ENCODE measurements at regions not wholly inside any gene's neighbourhood (a gene's known extent, or its start where the extent isn't known, plus 50 kb on each side); places are given as distances from the start of the nearest gene placed in this dataset.

GRCh38 chr7:25359471-25360059, 131.3 kb upstream of the NPVF start:
- Mint-ChIP-seq H3K4me3 (no peak overlapping the region), H3K36me3 (no peaks in the 10 kb centered on the region), H3K27ac (no peak overlapping the region), H3K9me3 (no peaks in the 10 kb centered on the region), H3K27me3 (peaks cover 20 to 22% of the 10 kb centered on the region in 2 donors), H3K4me1 (no peaks in the 10 kb centered on the region)
- DNase-seq: no peak
- ATAC-seq (replicated peaks): no peak

DNA sequence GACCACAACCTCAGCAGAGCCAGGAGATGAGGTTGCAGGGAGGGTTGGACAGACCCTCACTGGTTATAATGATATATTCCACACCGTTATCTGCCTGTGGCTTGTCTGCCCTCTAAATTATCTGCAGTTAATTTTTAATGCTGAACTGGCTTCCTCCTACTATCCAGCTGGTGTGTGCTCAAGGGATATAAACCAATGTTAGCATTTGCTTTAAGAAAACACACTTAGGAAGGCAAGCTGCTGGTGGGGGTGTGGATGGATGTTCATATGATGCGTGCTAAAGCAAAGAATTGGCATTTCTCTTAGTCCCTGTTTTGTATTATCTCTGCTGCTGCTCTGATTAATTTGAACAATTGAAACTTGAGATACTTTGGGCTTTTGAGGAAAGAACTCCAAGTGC, 132.2 kb upstream of the NPVF start:
- no peaks in the 10 kb centered on the region for H3K36me3 Mint-ChIP-seq
- no peak overlapping the region for H3K27ac Mint-ChIP-seq
- H3K9me3 Mint-ChIP-seq: no peaks in the 10 kb centered on the region
- H3K4me3 Mint-ChIP-seq: no peak overlapping the region
- no peaks in the 10 kb centered on the region for H3K4me1 Mint-ChIP-seq
- DNase-seq (no peak), ATAC-seq (replicated peaks) (no peak)
- H3K27me3 Mint-ChIP-seq: peaks cover 20 to 22% of the 10 kb centered on the region in 2 donors

DNA sequence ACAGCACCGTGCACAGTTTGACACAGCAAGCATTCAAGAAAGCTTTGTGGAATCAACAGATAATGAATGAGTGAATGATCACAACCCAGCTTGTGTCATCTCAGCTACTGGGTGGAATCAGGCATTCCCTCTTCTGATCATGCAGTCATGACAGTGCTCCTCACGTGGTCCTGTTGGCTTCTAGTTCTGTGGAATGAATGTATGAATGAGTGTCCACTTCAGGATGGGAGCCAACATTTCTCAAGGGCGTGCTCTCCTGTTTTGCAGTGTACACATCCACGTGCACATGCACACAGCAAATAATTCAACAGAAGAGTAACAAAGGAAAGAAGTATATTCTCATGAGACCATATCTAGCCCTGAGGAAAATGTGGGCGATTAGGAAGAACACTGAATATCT, 133.1 kb upstream of the NPVF start:
- H3K36me3 Mint-ChIP-seq: no peaks in the 10 kb centered on the region
- peaks cover 20 to 28% of the 10 kb centered on the region in 2 donors for H3K27me3 Mint-ChIP-seq
- DNase-seq (no peak), ATAC-seq (replicated peaks) (no peak)
- H3K27ac Mint-ChIP-seq: no peak overlapping the region
- no peaks in the 10 kb centered on the region for H3K9me3 Mint-ChIP-seq
- no peak overlapping the region for H3K4me3 Mint-ChIP-seq
- no peaks in the 10 kb centered on the region for H3K4me1 Mint-ChIP-seq

GRCh38 chr7:25361863-25362262, 133.6 kb upstream of the NPVF start:
- DNase-seq: no peak
- Mint-ChIP-seq H3K4me1 (no peaks in the 10 kb centered on the region), H3K27ac (no peak overlapping the region), H3K4me3 (no peak overlapping the region), H3K36me3 (no peaks in the 10 kb centered on the region), H3K9me3 (no peaks in the 10 kb centered on the region), H3K27me3 (peaks cover 20 to 28% of the 10 kb centered on the region in 2 donors)
- ATAC-seq (replicated peaks): no peak

DNA sequence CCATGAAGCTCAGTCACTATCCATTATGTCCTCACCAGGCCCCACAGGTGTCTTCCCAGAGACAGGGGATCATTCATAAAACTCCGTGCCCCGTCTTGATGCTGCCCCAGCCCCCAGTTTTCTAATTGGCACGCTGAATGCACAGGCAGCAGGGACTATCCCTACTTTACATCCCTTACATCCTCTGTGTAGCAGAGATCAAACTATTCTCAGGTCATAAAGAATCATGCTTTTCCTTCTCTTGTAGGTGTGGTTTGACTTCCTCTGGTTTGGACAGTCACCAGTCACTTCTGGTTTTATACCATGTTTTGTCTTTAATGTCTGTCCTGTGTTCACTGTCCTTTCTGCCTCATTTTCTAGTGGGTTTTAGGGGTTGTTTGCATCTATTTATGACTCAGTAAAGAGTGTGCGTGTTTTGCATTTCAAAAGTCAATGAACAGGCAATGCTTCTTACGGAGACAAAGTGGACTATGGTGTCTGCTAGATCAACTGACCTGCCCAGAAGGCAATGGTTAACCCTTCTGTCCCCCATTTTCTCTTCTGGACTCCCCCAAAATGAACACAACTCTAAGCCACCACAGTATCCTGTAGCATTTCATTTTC, 140.4 kb upstream of the NPVF start:
- no peak overlapping the region for H3K27ac Mint-ChIP-seq
- peaks cover 4 to 5% of the 10 kb centered on the region in 2 donors for H3K36me3 Mint-ChIP-seq
- DNase-seq: no peak
- peaks cover 17 to 27% of the 10 kb centered on the region in 2 donors for H3K27me3 Mint-ChIP-seq
- ATAC-seq (replicated peaks): no peak
- no peaks in the 10 kb centered on the region for H3K4me1 Mint-ChIP-seq
- no peak overlapping the region for H3K4me3 Mint-ChIP-seq
- H3K9me3 Mint-ChIP-seq: peaks cover 6 to 13% of the 10 kb centered on the region in 2 donors

DNA sequence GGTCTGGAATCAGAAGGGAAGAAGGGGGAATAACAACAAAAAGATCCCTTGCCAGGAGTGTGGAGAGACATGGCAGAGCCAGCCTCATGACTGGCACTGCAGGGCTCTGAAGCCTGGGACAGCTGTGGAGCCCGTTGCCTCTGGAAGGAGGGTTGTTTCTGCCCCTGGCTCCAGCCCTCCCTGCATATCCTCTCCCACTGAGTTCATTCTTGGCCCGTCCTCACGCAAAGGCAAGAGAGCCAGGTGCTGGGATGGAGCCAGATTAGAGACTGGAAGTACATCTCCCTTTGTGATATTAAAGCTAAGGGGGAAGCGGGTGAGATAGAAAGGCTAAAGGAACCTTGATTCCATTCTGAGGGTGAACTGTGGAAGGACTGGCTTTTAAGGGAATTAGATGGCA, 141.5 kb upstream of the NPVF start:
- no peak for DNase-seq
- no peak for ATAC-seq (replicated peaks)
- Mint-ChIP-seq H3K27me3 (peaks cover 17 to 27% of the 10 kb centered on the region in 2 donors), H3K9me3 (peaks cover 6 to 13% of the 10 kb centered on the region in 2 donors), H3K36me3 (peaks cover 4 to 5% of the 10 kb centered on the region in 2 donors), H3K4me1 (no peaks in the 10 kb centered on the region), H3K27ac (no peak overlapping the region), H3K4me3 (no peak overlapping the region)

GRCh38 chr7:25371972-25372371, 143.7 kb upstream of the NPVF start:
- Mint-ChIP-seq H3K27me3 (peaks cover 22 to 31% of the 10 kb centered on the region in 2 donors), H3K4me3 (no peak overlapping the region), H3K36me3 (peaks cover 4 to 5% of the 10 kb centered on the region in 2 donors), H3K27ac (no peak overlapping the region), H3K4me1 (no peaks in the 10 kb centered on the region), H3K9me3 (peaks cover 6 to 13% of the 10 kb centered on the region in 2 donors)
- DNase-seq: no peak
- ATAC-seq (replicated peaks): no peak

DNA sequence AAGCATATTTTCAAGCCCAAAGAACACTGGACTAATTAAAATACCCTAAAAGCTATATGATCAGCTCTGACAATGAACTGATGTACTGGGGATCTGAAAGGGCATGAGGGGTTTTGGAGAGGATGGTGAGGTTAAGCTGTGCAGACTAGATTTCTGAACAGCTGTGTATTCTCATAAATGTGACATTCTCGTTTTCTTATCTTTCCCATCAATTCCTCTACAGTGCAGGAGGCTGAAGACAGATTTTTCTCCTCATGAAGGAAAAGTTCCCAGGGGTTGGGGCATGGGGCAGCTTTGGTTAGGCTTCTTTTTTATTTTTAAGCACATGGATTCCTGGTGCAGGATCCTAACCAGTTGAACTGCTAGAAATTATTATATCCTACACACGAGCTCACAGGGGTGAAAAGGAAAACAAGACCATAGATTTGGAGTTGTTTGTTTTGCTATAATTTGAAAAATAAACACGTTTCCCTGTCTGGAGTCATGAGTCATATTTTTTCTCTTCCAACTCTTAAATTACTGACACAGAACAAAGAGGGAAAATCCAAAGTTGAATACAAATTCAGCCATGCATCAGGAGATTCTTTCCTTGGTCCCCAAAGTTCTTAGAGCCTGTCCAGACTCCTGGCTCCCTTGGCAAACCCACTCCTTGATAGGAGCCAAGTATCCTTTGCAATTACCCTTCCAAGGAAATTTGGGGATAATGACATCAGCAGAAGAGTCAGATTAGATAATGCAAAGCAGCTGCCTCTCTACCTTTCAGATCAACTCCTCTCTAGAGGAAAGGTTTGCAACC, 147.7 kb upstream of the NPVF start:
- Mint-ChIP-seq H3K9me3 (peaks cover 6 to 12% of the 10 kb centered on the region in 2 donors), H3K27me3 (peaks cover 13 to 24% of the 10 kb centered on the region in 2 donors), H3K27ac (no peak overlapping the region), H3K36me3 (peaks cover 4 to 5% of the 10 kb centered on the region in 2 donors), H3K4me3 (no peak overlapping the region), H3K4me1 (no peaks in the 10 kb centered on the region)
- ATAC-seq (replicated peaks) (no peak), DNase-seq (no peak)

GRCh38 chr7:25379351-25380300, 151.3 kb upstream of the NPVF start:
- H3K9me3 Mint-ChIP-seq: no peaks in the 10 kb centered on the region
- peaks cover 21 to 30% of the 10 kb centered on the region in 2 donors for H3K27me3 Mint-ChIP-seq
- H3K4me1 Mint-ChIP-seq: no peaks in the 10 kb centered on the region
- DNase-seq (no peak), ATAC-seq (replicated peaks) (no peak)
- H3K27ac Mint-ChIP-seq: no peak overlapping the region
- no peaks in the 10 kb centered on the region for H3K36me3 Mint-ChIP-seq
- H3K4me3 Mint-ChIP-seq: no peak overlapping the region

- no peak overlapping the region for H3K27ac Mint-ChIP-seq
- peaks cover 27 to 35% of the 10 kb centered on the region in 2 donors for H3K27me3 Mint-ChIP-seq
- H3K9me3 Mint-ChIP-seq: no peaks in the 10 kb centered on the region
- no peaks in the 10 kb centered on the region for H3K4me1 Mint-ChIP-seq
- no peak for ATAC-seq (replicated peaks)
- H3K4me3 Mint-ChIP-seq: no peak overlapping the region
- H3K36me3 Mint-ChIP-seq: no peaks in the 10 kb centered on the region
- no peak for DNase-seq
These were observed 153.7 kb upstream of the NPVF start for GRCh38 chr7:25381818-25382589.

DNA sequence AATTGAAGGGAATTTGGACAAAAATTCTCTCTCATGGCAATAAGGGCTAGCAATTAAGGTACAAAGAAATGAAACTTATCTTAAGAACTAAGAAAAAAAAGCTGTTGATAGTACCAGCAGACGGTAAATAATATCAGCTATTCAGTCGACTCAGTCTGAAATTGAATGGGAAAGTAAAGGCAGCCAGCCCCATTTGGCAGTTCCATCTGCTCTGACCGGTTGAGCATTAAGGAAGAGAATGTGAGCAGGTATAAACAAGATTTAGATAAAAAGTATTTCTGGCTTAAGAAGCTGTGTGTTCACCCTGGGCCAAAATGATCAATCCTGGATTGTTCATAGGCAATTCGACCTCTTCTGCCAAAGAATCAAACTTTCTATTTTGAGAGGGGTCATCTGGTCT, 154.6 kb upstream of the NPVF start:
- H3K9me3 Mint-ChIP-seq: no peaks in the 10 kb centered on the region
- DNase-seq (no peak), ATAC-seq (replicated peaks) (no peak)
- no peak overlapping the region for H3K27ac Mint-ChIP-seq
- H3K4me3 Mint-ChIP-seq: no peak overlapping the region
- H3K27me3 Mint-ChIP-seq: peaks cover 31 to 38% of the 10 kb centered on the region in 2 donors
- no peaks in the 10 kb centered on the region for H3K36me3 Mint-ChIP-seq
- no peaks in the 10 kb centered on the region for H3K4me1 Mint-ChIP-seq

- Mint-ChIP-seq H3K36me3 (no peaks in the 10 kb centered on the region), H3K27ac (no peak overlapping the region), H3K4me1 (no peaks in the 10 kb centered on the region), H3K9me3 (no peaks in the 10 kb centered on the region), H3K4me3 (no peak overlapping the region), H3K27me3 (peaks cover 27 to 38% of the 10 kb centered on the region in 2 donors)
- no peak for ATAC-seq (replicated peaks)
- no peak for DNase-seq
These were observed 155.1 kb upstream of the NPVF start for GRCh38 chr7:25383402-25383801.

DNA sequence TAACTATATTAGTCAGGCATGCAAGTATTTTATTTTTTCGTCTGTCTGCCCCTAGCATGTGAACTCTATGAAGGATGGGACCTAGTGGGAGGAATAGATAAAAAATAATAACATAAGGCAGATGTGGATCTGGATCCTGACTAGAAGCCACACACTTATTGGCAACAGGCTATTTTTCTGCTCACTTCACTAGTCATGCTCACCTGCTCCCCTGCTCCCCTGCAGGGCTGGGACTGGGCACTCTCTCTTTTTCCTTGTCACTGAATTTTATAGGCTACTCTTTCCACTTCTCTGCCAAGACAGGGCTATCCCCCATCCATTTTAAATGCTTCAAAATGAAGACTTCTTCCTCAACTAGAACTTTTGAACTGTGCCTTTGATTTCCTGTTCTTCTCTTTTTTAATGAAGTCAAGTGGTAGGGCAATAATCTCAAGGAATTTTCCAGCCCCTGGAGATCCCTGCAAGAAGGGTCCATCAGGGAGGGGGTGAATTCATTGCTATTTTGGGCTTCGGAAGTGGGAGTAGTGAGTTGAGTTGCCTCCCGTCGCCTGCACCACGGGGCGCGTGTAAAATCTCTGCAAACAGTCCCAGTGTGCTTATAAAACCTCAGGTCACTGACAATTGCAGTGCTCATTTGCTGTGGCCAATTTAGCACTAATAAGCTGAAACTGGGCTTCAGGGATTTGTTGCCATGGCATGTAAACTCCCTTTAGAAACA, 156.7 kb upstream of the NPVF start:
- no peaks in the 10 kb centered on the region for H3K36me3 Mint-ChIP-seq
- no peak overlapping the region for H3K27ac Mint-ChIP-seq
- H3K27me3 Mint-ChIP-seq: peaks cover 34 to 42% of the 10 kb centered on the region in 2 donors

More for the DNA sequence above, 156.7 kb upstream of the NPVF start:
- ATAC-seq (replicated peaks) (no peak), DNase-seq (no peak)
- Mint-ChIP-seq H3K4me1 (no peaks in the 10 kb centered on the region), H3K9me3 (no peaks in the 10 kb centered on the region), H3K4me3 (no peak overlapping the region)

Measured in stimulated activated naive B cell treated with anti-CD40 and anti-IgM and Interleukin-4, amounts not matched to agents 10 μg/mL and 1 μg/mL and 100 μg/mL, for 72 hours (primary cell).